ENCODE measurements at regions not wholly inside any gene's neighbourhood (a gene's known extent, or its start where the extent isn't known, plus 50 kb on each side); places are given as distances from the start of the nearest gene placed in this dataset.

DNA sequence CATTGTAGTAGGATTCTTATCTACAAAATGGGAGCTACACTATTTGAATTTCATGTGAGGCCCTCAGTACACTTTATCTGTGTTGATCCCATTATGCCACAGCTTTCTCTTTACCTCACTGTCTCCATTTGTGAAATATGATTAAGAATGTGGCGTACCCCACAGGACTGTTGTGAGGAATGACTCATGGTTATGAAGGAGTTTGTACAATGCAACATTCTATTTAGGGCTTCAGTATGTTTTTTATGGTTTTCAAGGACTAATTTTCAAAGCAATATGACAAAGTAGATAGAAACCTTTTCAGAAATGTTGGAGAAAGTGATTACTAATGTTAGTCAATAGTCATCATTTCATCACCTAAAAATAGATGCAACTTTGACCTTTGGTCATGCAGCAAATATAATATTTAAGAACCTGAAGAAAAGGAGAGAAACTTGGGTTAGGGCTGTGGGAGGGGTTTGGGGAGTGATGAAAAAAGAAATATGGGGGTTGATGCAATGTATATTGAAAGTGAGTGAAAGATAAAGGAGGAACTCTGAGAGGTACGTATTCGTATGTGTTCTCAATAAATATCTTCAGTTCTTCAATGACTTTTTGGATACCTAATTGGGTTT is 53.7 kb upstream of the PIP5K1B start (continued):
- TF ChIP-seq, protein P1, sequence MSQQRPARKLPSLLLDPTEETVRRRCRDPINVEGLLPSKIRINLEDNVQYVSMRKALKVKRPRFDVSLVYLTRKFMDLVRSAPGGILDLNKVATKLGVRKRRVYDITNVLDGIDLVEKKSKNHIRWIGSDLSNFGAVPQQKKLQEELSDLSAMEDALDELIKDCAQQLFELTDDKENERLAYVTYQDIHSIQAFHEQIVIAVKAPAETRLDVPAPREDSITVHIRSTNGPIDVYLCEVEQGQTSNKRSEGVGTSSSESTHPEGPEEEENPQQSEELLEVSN (IDR thresholded peaks at IDR 0.05), result no peak
- TF ChIP-seq RXRA (IDR thresholded peaks at IDR 0.05; ENCODE audit: insufficient read depth, low read depth, low read length), result no peak
